Vagina (tissue), 2 donors: ENCODE measurements at regions not wholly inside any gene's neighbourhood (a gene's known extent, or its start where the extent isn't known, plus 50 kb on each side); places are given as distances from the start of the nearest gene placed in this dataset.

Experiments
- CTCF ChIP-seq, 3 experiments: fragments of 450-650 bp in 2 of 3; fragments of 200-600 bp in 1 of 3; sonication (generic) in 1 of 3; IDR thresholded peaks; one replicate each; pipeline ENCODE4 v1.5.1; 2017 to 2019; ENCODE audit warnings: antibody characterized with exemption in 3 of 3, mild to moderate bottlenecking in 2 of 3, moderate library complexity in 2 of 3
- POLR2A ChIP-seq, 2 donors: fragments of 450-650 bp; IDR thresholded peaks; one replicate each; pipeline ENCODE4 v1.6.1; 2017; ENCODE audit warnings: antibody characterized with exemption in 2 of 2, mild to moderate bottlenecking in 2 of 2, moderate library complexity in 2 of 2

DNA sequence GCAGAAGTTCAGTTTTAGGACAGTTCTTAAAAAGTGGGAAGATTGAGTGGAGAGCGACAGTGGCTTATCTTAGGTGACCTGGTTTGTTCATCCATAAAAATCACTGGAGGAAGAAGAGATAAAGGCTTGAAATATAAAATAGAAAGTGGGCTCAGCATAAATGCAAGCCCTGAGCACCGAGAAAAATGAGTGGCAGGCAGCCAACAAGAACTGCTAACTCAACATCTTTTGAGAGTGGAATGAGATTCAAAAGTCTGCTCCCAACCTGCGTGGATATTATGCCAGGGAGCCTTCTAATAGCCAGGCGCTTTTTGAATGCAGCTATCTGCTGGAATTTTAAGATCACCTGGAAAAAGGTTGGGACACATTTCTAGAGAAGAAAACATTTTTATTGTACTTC is 666.5 kb downstream of the FLRT2 start:
- no peak for TF ChIP-seq CTCF (IDR thresholded peaks at IDR 0.05)
- TF ChIP-seq POLR2A (IDR thresholded peaks at IDR 0.05), result no peak
